ENCODE measurements at regions not wholly inside any gene's neighbourhood (a gene's known extent, or its start where the extent isn't known, plus 50 kb on each side); places are given as distances from the start of the nearest gene placed in this dataset.

GRCh38 chr12:71009430-71010142 lies 89.0 kb upstream of the PTPRR start:
- no peak for DNase-seq (ENCODE audit: low spot score)

GRCh38 chr12:71008616-71009015 lies 88.1 kb upstream of the PTPRR start:
- no peak for DNase-seq (ENCODE audit: low spot score)

- DNase-seq (ENCODE audit: low spot score), result no peak
Observed at GRCh38 chr12:71007781-71008404, 87.4 kb upstream of the PTPRR start.

- no peak for DNase-seq (ENCODE audit: low spot score)
Observed at GRCh38 chr12:71007020-71007419, 86.5 kb upstream of the PTPRR start.

GRCh38 chr12:71005166-71005565 lies 84.6 kb upstream of the PTPRR start:
- DNase-seq (ENCODE audit: low spot score), result no peak

- no peak for DNase-seq (ENCODE audit: low spot score)
Observed at GRCh38 chr12:71004578-71004977, 84.0 kb upstream of the PTPRR start.

- no peak for DNase-seq (ENCODE audit: low spot score)
Observed at GRCh38 chr12:71000748-71001147, 80.2 kb upstream of the PTPRR start.

GRCh38 chr12:71000255-71000654 lies 79.7 kb upstream of the PTPRR start:
- DNase-seq (ENCODE audit: low spot score), result no peak

GRCh38 chr12:70994217-70994788 lies 73.8 kb upstream of the PTPRR start:
- peak; percentile 9 for DNase-seq (ENCODE audit: low spot score)

GRCh38 chr12:70989232-70989631 lies 68.7 kb upstream of the PTPRR start:
- no peak for DNase-seq (ENCODE audit: low spot score)

GRCh38 chr12:70985850-70986249 lies 65.3 kb upstream of the PTPRR start:
- no peak for DNase-seq (ENCODE audit: low spot score)

GRCh38 chr12:70983692-70984091 lies 63.2 kb upstream of the PTPRR start:
- DNase-seq (ENCODE audit: low spot score), result no peak

- DNase-seq (ENCODE audit: low spot score), result no peak
Observed at GRCh38 chr12:70982991-70983390, 62.5 kb upstream of the PTPRR start.

GRCh38 chr12:70982286-70982685 lies 61.7 kb upstream of the PTPRR start:
- no peak for DNase-seq (ENCODE audit: low spot score)

GRCh38 chr12:70971001-70971794 lies 50.7 kb upstream of the PTPRR start:
- no peak for DNase-seq (ENCODE audit: low spot score)
